Neuronal stem cell (in vitro differentiated cells): ENCODE measurements at regions not wholly inside any gene's neighbourhood (a gene's known extent, or its start where the extent isn't known, plus 50 kb on each side); places are given as distances from the start of the nearest gene placed in this dataset.
A peak's percentile ranks its signal among the peaks of the same experiment; 100 is the strongest.

Experiments
- DNase-seq: peaks from one replicate; pipeline ENCODE4 v3.0.0-alpha.2; 2013; ENCODE audit warnings: low spot score
- H2AFZ ChIP-seq: one replicate; pipeline ENCODE4 v1.6.1; 2013; ENCODE audit warnings: mild to moderate bottlenecking, low read length, inconsistent platforms
- H2AK5ac ChIP-seq: 2 replicates; pipeline ENCODE4 v1.6.1; 2013; ENCODE audit warnings: low read depth, mild to moderate bottlenecking, inconsistent platforms, low read length, moderate library complexity, mixed read lengths
- H2BK120ac ChIP-seq: 2 replicates; pipeline ENCODE4 v1.6.1; 2013; ENCODE audit warnings: low read depth, mild to moderate bottlenecking, inconsistent platforms, low read length, moderate library complexity, mixed read lengths
- H2BK12ac ChIP-seq: one replicate; pipeline ENCODE4 v1.6.1; 2013; ENCODE audit warnings: low read length, inconsistent platforms
- H2BK15ac ChIP-seq: 2 replicates; pipeline ENCODE4 v1.6.1; 2013; ENCODE audit warnings: mild to moderate bottlenecking, low read length, inconsistent platforms, mixed read lengths
- H2BK5ac ChIP-seq: one replicate; pipeline ENCODE4 v1.6.1; 2013; ENCODE audit warnings: inconsistent platforms, mild to moderate bottlenecking, low read length, moderate library complexity
- H3K14ac ChIP-seq: one replicate; pipeline ENCODE4 v1.6.1; 2013; ENCODE audit warnings: low read length, inconsistent platforms
- H3K18ac ChIP-seq: 2 replicates; pipeline ENCODE4 v1.6.1; 2013; ENCODE audit warnings: low read length, inconsistent platforms
- H3K23ac ChIP-seq: 2 replicates; pipeline ENCODE4 v1.6.1; 2013; ENCODE audit warnings: low read depth, mild to moderate bottlenecking, mixed read lengths, low read length, inconsistent platforms; ENCODE audit not compliant: poor library complexity
- H3K27ac ChIP-seq: replicated peaks from 3 replicates; pipeline ENCODE4 v1.5.1; 2013; ENCODE audit warnings: low read length, inconsistent platforms
- H3K27me3 ChIP-seq, 3 experiments: 2 replicates each; pipeline ENCODE4 v1.6.1; 2013; ENCODE audit warnings: low read length in 3 of 3, mild to moderate bottlenecking in 2 of 3, inconsistent platforms in 1 of 3, low read depth in 1 of 3, mixed read lengths in 1 of 3, moderate library complexity in 1 of 3; ENCODE audit not compliant: control insufficient read depth in 3 of 3, insufficient read depth in 3 of 3
- H3K36me3 ChIP-seq, 2 donors: replicated peaks in 1 of 2; 2 replicates each; pipeline ENCODE4 v1.6.1; 2013; ENCODE audit warnings: low read length in 2 of 2; ENCODE audit not compliant: control insufficient read depth in 2 of 2, insufficient read depth in 2 of 2
- H3K4ac ChIP-seq: 2 replicates; pipeline ENCODE4 v1.6.1; 2013; ENCODE audit warnings: inconsistent platforms, mild to moderate bottlenecking, low read length, moderate library complexity
- H3K4me1 ChIP-seq, 2 donors: 1 replicate in 1 of 2; 2 replicates in 1 of 2; pipeline ENCODE4 v1.6.1; 2013; ENCODE audit warnings: low read length in 2 of 2, low read depth in 1 of 2; ENCODE audit not compliant: control insufficient read depth in 2 of 2, insufficient read depth in 1 of 2
- H3K4me2 ChIP-seq: one replicate; pipeline ENCODE4 v1.6.1; 2013; ENCODE audit warnings: mild to moderate bottlenecking, low read length, inconsistent platforms; ENCODE audit not compliant: insufficient read depth, poor library complexity, severe bottlenecking
- H3K4me3 ChIP-seq, 2 donors: 2 replicates each; pipeline ENCODE4 v1.5.1; 2013; ENCODE audit warnings: low read length in 2 of 2, mild to moderate bottlenecking in 2 of 2, inconsistent platforms in 1 of 2, moderate library complexity in 1 of 2
- H3K79me1 ChIP-seq: one replicate; pipeline ENCODE4 v1.6.1; 2013; ENCODE audit warnings: low read depth, mild to moderate bottlenecking, inconsistent platforms, low read length, moderate library complexity
- H3K9ac ChIP-seq: one replicate; pipeline ENCODE4 v1.6.1; 2013; ENCODE audit warnings: mild to moderate bottlenecking, low read depth, low read length, inconsistent platforms; ENCODE audit not compliant: poor library complexity
- H3K9me3 ChIP-seq, 2 donors: replicated peaks in 1 of 2; 2 replicates each; pipeline versions ENCODE3 to v1.6.1; 2013; ENCODE audit warnings: low read length in 2 of 2, mild to moderate bottlenecking in 2 of 2, inconsistent platforms in 1 of 2, low read depth in 1 of 2, mixed read lengths in 1 of 2, moderate library complexity in 1 of 2; ENCODE audit not compliant: control insufficient read depth in 2 of 2, insufficient read depth in 1 of 2
- H4K8ac ChIP-seq: one replicate; pipeline ENCODE4 v1.6.1; 2013; ENCODE audit warnings: low read depth, mild to moderate bottlenecking, inconsistent platforms, low read length, moderate library complexity
- H4K91ac ChIP-seq: one replicate; pipeline ENCODE4 v1.6.1; 2013; ENCODE audit warnings: low read length, low read depth, mild to moderate bottlenecking, inconsistent platforms; ENCODE audit not compliant: poor library complexity
- WGBS, 2 donors: extraction: QIAGEN DNeasy Blood & Tissue Kit; methylation state at CpG; one replicate each; pipeline ENCODE4 v1.1.7; 2013; ENCODE audit warnings: missing lambda C conversion rate in 2 of 2, mixed read lengths in 1 of 2; ENCODE audit not compliant: insufficient read length in 2 of 2, insufficient replicate concordance in 1 of 2; ENCODE audit errors: extremely low coverage in 2 of 2; 5-methylcytosine and 5-hydroxymethylcytosine counted together

DNA sequence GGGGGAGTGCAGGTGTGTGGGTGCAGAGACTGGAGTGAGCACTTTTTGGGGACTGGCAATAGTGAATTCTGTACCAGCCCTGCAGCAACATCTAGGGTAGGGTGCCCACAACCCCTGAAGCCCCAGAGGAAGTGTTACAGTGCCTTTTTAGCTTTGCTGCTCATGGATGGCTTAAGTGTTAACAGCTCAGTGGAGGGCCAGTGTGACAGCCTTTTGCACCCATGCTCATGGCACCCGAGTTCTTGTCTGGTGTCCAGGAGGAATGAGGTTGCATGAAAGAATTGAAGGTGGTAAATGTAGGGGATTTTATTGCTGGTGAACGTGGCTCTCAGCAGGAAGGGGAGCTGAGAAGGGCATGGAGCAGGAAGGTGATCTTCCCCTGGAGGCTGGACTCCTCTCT is 107.3 kb downstream of the MRPL36 start:
- Histone ChIP-seq H3K79me1 (no peaks in the 10 kb centered on the region), H2AK5ac (no peak overlapping the region), H3K9ac (no peak overlapping the region), H3K36me3 (no peaks in the 10 kb centered on the region), H4K91ac (no peak overlapping the region), H3K27ac (no peak overlapping the region), H3K23ac (no peak overlapping the region), H3K9me3 (peaks cover 2 to 7% of the 10 kb centered on the region in 2 donors), H3K4me3 (peak overlapping the region in 1 of 2 donors; percentile 56), H2BK120ac (no peak overlapping the region), H4K8ac (no peak overlapping the region), H3K4ac (no peak overlapping the region), H2BK5ac (no peak overlapping the region), H2BK12ac (no peak overlapping the region), H2AFZ (no peak overlapping the region), H3K4me2 (no peak overlapping the region), H3K27me3 (peaks cover 0 to under 1% (median 0%) of the 10 kb centered on the region in 3 experiments), H2BK15ac (no peak overlapping the region), H3K18ac (no peak overlapping the region), H3K4me1 (no peaks in the 10 kb centered on the region), H3K14ac (no peak overlapping the region)
- no CpG with 5 or more reads among the region's 2 CpGs for WGBS, 2 donors
- no peak for DNase-seq

- Histone ChIP-seq H3K4me2 (no peak overlapping the region), H2BK5ac (no peak overlapping the region), H2AFZ (no peak overlapping the region), H2BK15ac (no peak overlapping the region), H3K14ac (peak overlapping the region; percentile 56), H3K4me1 (peaks cover 0 to 5% of the 10 kb centered on the region in 2 donors), H2BK12ac (no peak overlapping the region), H3K9ac (no peak overlapping the region), H4K8ac (no peak overlapping the region), H3K18ac (peak overlapping the region; percentile 71), H4K91ac (no peak overlapping the region), H3K27me3 (no peaks in the 10 kb centered on the region), H2BK120ac (no peak overlapping the region), H3K27ac (no peak overlapping the region), H3K4ac (no peak overlapping the region), H3K4me3 (no peak overlapping the region), H3K36me3 (no peaks in the 10 kb centered on the region), H3K9me3 (peaks cover 2 to 7% of the 10 kb centered on the region in 2 donors), H3K79me1 (no peaks in the 10 kb centered on the region), H3K23ac (no peak overlapping the region), H2AK5ac (no peak overlapping the region)
- WGBS, 2 donors: no CpG with 5 or more reads among the region's 13 CpGs
- no peak for DNase-seq
Measured at GRCh38 chr5:1687301-1687970, 112.2 kb downstream of the MRPL36 start.

DNA sequence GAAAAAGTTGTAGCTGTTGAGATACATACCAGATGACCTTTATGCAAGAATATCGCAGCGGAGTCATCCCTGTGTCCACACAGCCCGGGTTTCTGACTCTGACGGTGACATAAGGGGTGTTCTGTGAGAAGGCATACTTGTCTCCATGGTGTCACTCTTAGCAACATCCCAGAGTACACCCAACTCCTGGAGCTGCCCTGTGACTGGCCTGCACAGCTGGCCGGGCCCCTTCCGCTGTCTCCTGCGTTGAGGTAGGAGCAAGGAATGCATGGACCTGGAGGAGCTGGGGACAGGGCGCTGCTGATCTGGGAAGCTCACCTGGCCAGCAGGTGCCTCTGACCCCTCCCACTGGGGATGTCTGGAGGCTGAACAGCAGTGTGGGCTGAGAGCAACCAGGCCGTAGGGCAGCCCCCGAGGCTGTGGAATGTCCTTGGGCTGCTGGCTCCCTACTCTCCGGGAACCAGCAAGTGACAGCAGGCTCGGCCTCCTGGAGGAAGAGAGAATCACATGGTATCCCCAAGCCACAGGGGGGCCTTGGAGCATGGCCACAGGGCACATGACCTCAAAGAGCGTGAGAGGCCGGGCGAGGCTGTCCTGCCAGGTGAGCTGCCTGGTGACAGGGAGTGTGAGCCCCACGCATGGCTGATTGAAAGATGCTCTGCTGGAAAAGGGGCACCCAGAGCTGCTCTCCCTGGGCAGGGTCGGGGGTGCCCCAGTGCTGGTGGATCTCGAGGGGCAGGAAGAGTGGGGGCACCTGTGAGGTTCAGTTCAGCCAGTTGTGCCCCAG is 113.4 kb downstream of the MRPL36 start:
- no peak overlapping the region for H3K23ac ChIP-seq
- WGBS, 2 donors: no CpG with 5 or more reads among the region's 18 CpGs
- H3K9ac ChIP-seq: no peak overlapping the region
- H2BK15ac ChIP-seq: peak overlapping the region; percentile 58
- H3K4ac ChIP-seq: no peak overlapping the region
- H2AFZ ChIP-seq: no peak overlapping the region
- H3K27me3 ChIP-seq: no peaks in the 10 kb centered on the region
- H3K4me3 ChIP-seq: no peak overlapping the region
- H3K4me2 ChIP-seq: no peak overlapping the region
- peak overlapping the region; percentile 48 for H3K18ac ChIP-seq
- peaks cover 2 to 7% of the 10 kb centered on the region in 2 donors for H3K9me3 ChIP-seq
- no peak overlapping the region for H2BK120ac ChIP-seq
- no peak overlapping the region for H3K27ac ChIP-seq
- H2AK5ac ChIP-seq: peak overlapping the region; percentile 28
- peak overlapping the region; percentile 65 for H4K8ac ChIP-seq
- peak overlapping the region; percentile 73 for H2BK12ac ChIP-seq
- peaks cover 0 to 5% of the 10 kb centered on the region in 2 donors for H3K4me1 ChIP-seq
- H3K36me3 ChIP-seq: no peaks in the 10 kb centered on the region
- peak overlapping the region; percentile 75 for H3K14ac ChIP-seq
- H4K91ac ChIP-seq: no peak overlapping the region
- peak overlapping the region; percentile 24 for H2BK5ac ChIP-seq
- DNase-seq: no peak
- no peaks in the 10 kb centered on the region for H3K79me1 ChIP-seq

DNA sequence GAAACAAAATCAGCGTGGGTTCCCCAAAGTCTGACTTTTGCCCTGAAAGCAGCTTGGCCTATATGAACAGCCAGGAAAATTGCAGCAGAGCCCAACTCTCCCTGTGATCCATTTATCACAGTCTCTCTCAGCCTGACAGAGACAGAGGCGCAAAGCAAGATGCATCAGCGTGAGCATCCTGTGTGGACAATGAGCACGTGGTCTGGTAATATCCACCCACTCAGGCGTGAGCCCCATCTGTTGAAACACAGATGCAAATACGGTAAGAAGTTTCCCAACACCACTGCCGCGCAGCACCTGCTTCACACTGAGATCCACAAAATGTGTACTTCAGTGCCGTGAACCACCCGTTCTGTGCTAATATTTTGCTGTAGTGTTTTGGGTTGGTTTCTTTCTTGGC is 114.6 kb downstream of the MRPL36 start:
- no CpG with 5 or more reads among the region's 10 CpGs for WGBS, 2 donors
- no peak overlapping the region for H4K91ac ChIP-seq
- no peak overlapping the region for H3K4ac ChIP-seq
- H3K27ac ChIP-seq: no peak overlapping the region
- H3K9ac ChIP-seq: no peak overlapping the region
- H3K4me1 ChIP-seq: peaks cover 0 to 5% of the 10 kb centered on the region in 2 donors
- no peak overlapping the region for H3K14ac ChIP-seq
- no peak for DNase-seq
- H3K79me1 ChIP-seq: no peaks in the 10 kb centered on the region
- H3K9me3 ChIP-seq: peaks cover 2 to 6% of the 10 kb centered on the region in 2 donors
- H2BK120ac ChIP-seq: no peak overlapping the region
- peak overlapping the region; percentile 5 for H2AFZ ChIP-seq
- H3K23ac ChIP-seq: no peak overlapping the region
- no peak overlapping the region for H2BK15ac ChIP-seq
- H2AK5ac ChIP-seq: no peak overlapping the region
- no peak overlapping the region for H3K4me3 ChIP-seq
- no peak overlapping the region for H4K8ac ChIP-seq
- H3K36me3 ChIP-seq: no peaks in the 10 kb centered on the region
- H2BK5ac ChIP-seq: no peak overlapping the region
- no peaks in the 10 kb centered on the region for H3K27me3 ChIP-seq
- no peak overlapping the region for H3K4me2 ChIP-seq
- peak overlapping the region; percentile 59 for H3K18ac ChIP-seq
- no peak overlapping the region for H2BK12ac ChIP-seq
